HCT116 (cell line): ENCODE measurements at regions not wholly inside any gene's neighbourhood (a gene's known extent, or its start where the extent isn't known, plus 50 kb on each side); places are given as distances from the start of the nearest gene placed in this dataset.

Source experiments
- ATAC-seq: fragments of 200-7000 bp; cut with Tn5 transposase; 2 replicates; pipeline ENCODE4 v1.9.1; 2020; ENCODE audit warnings: mild to moderate bottlenecking, moderate library complexity
- BruUV-seq: library from RNA; stranded (reverse); fragments of 400-500 nt; replicated peaks from 2 replicates; lab custom pipeline; 2021; lab: Mats Ljungman, UMichigan
- CTCF ChIA-PET: fragments of 300-600 bp; sonication (Branson Sonifier 250); formaldehyde crosslinking; loops from one replicate; lab custom pipeline; 2021; ENCODE audit warnings: antibody characterized with exemption; lab: Charles Lee
- POLR2A ChIA-PET: fragments of 300-600, 350-600 bp; sonication (Branson Sonifier 250); formaldehyde crosslinking; loops from one replicate; lab custom pipeline; 2021; ENCODE audit warnings: antibody characterized with exemption; lab: Charles Lee
- RAD21 ChIA-PET, 2 experiments: fragments of 300-600 bp; sonication (Branson Sonifier 250); formaldehyde crosslinking; loops; one replicate each; lab custom pipeline; 2023; ENCODE audit warnings: low total read pairs in 2 of 2; ENCODE audit not compliant: uncharacterized antibody in 2 of 2, unreplicated experiment in 2 of 2, low non-redundant PET in 1 of 2; lab: Charles Lee
- DNase-seq: peaks from one replicate; pipeline ENCODE4 v3.0.0-alpha.2; 2010; ENCODE audit warnings: low read depth, low spot score
- H2AFZ ChIP-seq: fragments of 200-600 bp; shearing (Covaris generic), sonication (generic); 2 replicates; pipeline ENCODE4 v1.6.1; 2017; ENCODE audit warnings: low read depth, mixed run types, mixed read lengths, antibody characterized with exemption, low read length; ENCODE audit not compliant: poor library complexity, severe bottlenecking
- H3K27ac ChIP-seq: 2 replicates; pipeline ENCODE4 v1.5.1; 2012; ENCODE audit warnings: low read depth, low read length
- H3K27me3 ChIP-seq: fragments of 200-600 bp; sonication (generic); 2 replicates; pipeline ENCODE4 v1.6.1; 2016; ENCODE audit warnings: mixed run types, low read length, mixed read lengths; ENCODE audit not compliant: insufficient read depth
- H3K36me3 ChIP-seq, 2 experiments: fragments of 200-500 bp in 1 of 2; fragments of 200-600 bp in 1 of 2; sonication (Bioruptor generic) in 1 of 2; sonication (generic) in 1 of 2; 2 replicates each; pipeline versions ENCODE4 v1.5.1 to v1.6.1; 2014 to 2016; ENCODE audit warnings: low read length in 2 of 2, inconsistent platforms in 1 of 2, mixed read lengths in 1 of 2, mixed run types in 1 of 2; ENCODE audit not compliant: insufficient read depth in 2 of 2, control insufficient read depth in 1 of 2
- H3K4me1 ChIP-seq, 2 experiments: fragments of 200-600 bp in 1 of 2; sonication (generic) in 1 of 2; 2 replicates each; pipeline versions ENCODE4 v1.5.1 to v1.6.1; 2012 to 2017; ENCODE audit warnings: low read length in 2 of 2, inconsistent platforms in 1 of 2, mild to moderate bottlenecking in 1 of 2, mixed read lengths in 1 of 2, mixed run types in 1 of 2, moderate library complexity in 1 of 2; ENCODE audit not compliant: insufficient read depth in 2 of 2, control insufficient read depth in 1 of 2
- H3K4me2 ChIP-seq: fragments of 200-600 bp; sonication (generic); 2 replicates; pipeline ENCODE4 v1.6.1; 2017; ENCODE audit warnings: mixed run types, low read length, mixed read lengths
- H3K4me3 ChIP-seq, 2 experiments: fragments of 200-600 bp in 1 of 2; sonication (generic) in 1 of 2; replicated peaks in 1 of 2; 2 replicates each; pipeline ENCODE4 v1.5.1; 2011 to 2016; ENCODE audit warnings: low read length in 2 of 2, control low read depth in 1 of 2, low read depth in 1 of 2, mild to moderate bottlenecking in 1 of 2, mixed read lengths in 1 of 2, mixed run types in 1 of 2
- H3K79me2 ChIP-seq: fragments of 200-600 bp; sonication (generic); 2 replicates; pipeline ENCODE4 v1.6.1; 2017; ENCODE audit warnings: mild to moderate bottlenecking, mixed run types, low read length, moderate library complexity, mixed read lengths; ENCODE audit not compliant: insufficient read depth
- H3K9ac ChIP-seq: fragments of 200-600 bp; sonication (generic); 2 replicates; pipeline ENCODE4 v1.6.1; 2016; ENCODE audit warnings: low read length, mixed read lengths
- H3K9me2 ChIP-seq: fragments of 200-600 bp; sonication (generic), shearing (Covaris generic); 2 replicates; pipeline ENCODE4 v1.6.1; 2017; ENCODE audit warnings: mixed run types, mild to moderate bottlenecking, moderate library complexity; ENCODE audit not compliant: insufficient read depth
- H3K9me3 ChIP-seq, 2 experiments: fragments of 200-500 bp in 1 of 2; fragments of 200-600 bp in 1 of 2; sonication (Bioruptor generic) in 1 of 2; sonication (generic) in 1 of 2; 2 replicates each; pipeline ENCODE4 v1.6.1; 2014 to 2017; ENCODE audit warnings: low read length in 2 of 2, mixed read lengths in 2 of 2, inconsistent platforms in 1 of 2, low read depth in 1 of 2, mild to moderate bottlenecking in 1 of 2, mixed run types in 1 of 2, moderate library complexity in 1 of 2; ENCODE audit not compliant: control insufficient read depth in 1 of 2, insufficient read depth in 1 of 2
- H4K20me1 ChIP-seq: fragments of 200-600 bp; sonication (generic), shearing (Covaris generic); 2 replicates; pipeline ENCODE4 v1.6.1; 2017; ENCODE audit warnings: mixed run types, mild to moderate bottlenecking, moderate library complexity; ENCODE audit not compliant: insufficient read depth
- EZH2phosphoT487 ChIP-seq: fragments of 200-600 bp; IDR thresholded peaks from 2 replicates; pipeline ENCODE4 v1.6.1; 2018; ENCODE audit warnings: antibody characterized with exemption, borderline replicate concordance
- RAD21 ChIP-seq: IDR thresholded peaks from 2 replicates; pipeline ENCODE4 v1.6.1; 2012; ENCODE audit warnings: low read depth, mild to moderate bottlenecking
- SIN3A ChIP-seq: IDR thresholded peaks from 2 replicates; pipeline ENCODE4 v1.6.1; 2012; ENCODE audit warnings: low read depth
- SP1 ChIP-seq: IDR thresholded peaks from 2 replicates; pipeline ENCODE4 v1.6.1; 2012; ENCODE audit warnings: low read depth
- TCF7L2 ChIP-seq: IDR thresholded peaks from 2 replicates; pipeline ENCODE4 v1.7.0; 2011; ENCODE audit warnings: borderline replicate concordance, inconsistent platforms; ENCODE audit not compliant: insufficient read depth, insufficient read length; ENCODE audit errors: extremely low read depth
- ZFX ChIP-seq: fragments of 450-650 bp; IDR thresholded peaks from 2 replicates; pipeline ENCODE4 v1.6.1; 2017
- ZNF274 ChIP-seq: fragments of 200-500 bp; sonication (Bioruptor generic); IDR thresholded peaks from 2 replicates; pipeline ENCODE4 v1.6.1; 2014; ENCODE audit warnings: mild to moderate bottlenecking, low read depth, low read length, inconsistent platforms
- intact Hi-C: fragments of 100-400 bp; cut with micrococcal nuclease; formaldehyde crosslinking; loops from 2 replicates; pipeline ENCODE4 v1.10.0; 2022
- TF ChIP-seq, protein P1 (sequence below): IDR thresholded peaks from 2 replicates; pipeline ENCODE4 v1.6.1; 2012
- TF ChIP-seq, protein P2 (sequence below), 3 experiments: fragments of 200-600 bp in 1 of 3; sonication (generic) in 1 of 3; IDR thresholded peaks in 2 of 3; conservative IDR thresholded peaks in 1 of 3; 2 replicates each; pipeline ENCODE4 v1.5.1; 2012 to 2017; ENCODE audit warnings: low read depth in 2 of 3, low read length in 2 of 3, antibody characterized with exemption in 1 of 3, borderline replicate concordance in 1 of 3, control low read depth in 1 of 3, mild to moderate bottlenecking in 1 of 3, mixed read lengths in 1 of 3, mixed run types in 1 of 3, moderate library complexity in 1 of 3; ENCODE audit not compliant: insufficient read depth in 1 of 3

DNA sequence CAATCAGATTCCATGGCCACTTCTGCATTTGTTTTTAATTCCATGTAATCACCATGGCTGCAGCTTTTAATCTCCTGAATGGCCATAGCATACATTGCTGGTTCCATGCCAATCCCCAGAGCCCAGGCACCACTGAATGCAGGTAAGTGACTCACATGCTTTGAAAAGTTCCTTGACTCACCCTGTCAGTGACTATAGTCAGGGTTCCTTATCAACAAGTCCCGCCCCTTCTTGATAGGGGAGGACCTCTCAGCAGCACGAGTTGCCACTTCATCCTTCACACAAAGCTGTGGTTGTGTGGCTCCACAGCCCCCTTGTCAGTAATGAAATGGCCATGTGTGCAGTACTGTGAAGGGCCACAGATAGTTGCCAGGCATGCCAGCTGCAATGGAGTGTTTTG is 516.6 kb downstream of the PPARGC1A start:
- Histone ChIP-seq H3K4me1 (no peaks in the 10 kb centered on the region), H3K36me3 (no peaks in the 10 kb centered on the region), H3K79me2 (no peaks in the 10 kb centered on the region), H3K9me3 (peaks cover 2 to 25% of the 10 kb centered on the region in 2 experiments; a peak in 2 of 4 replicates), H4K20me1 (no peaks in the 10 kb centered on the region), H3K9ac (no peak overlapping the region), H3K9me2 (no peaks in the 10 kb centered on the region), H2AFZ (no peak overlapping the region), H3K4me2 (no peak overlapping the region), H3K4me3 (no peak overlapping the region), H3K27me3 (no peaks in the 10 kb centered on the region), H3K27ac (no peak overlapping the region)
- CTCF ChIA-PET, result no interaction called here
- RAD21 ChIA-PET, result no interaction called here
- TF ChIP-seq SP1, result no peak
- no peak for TF ChIP-seq TCF7L2
- TF ChIP-seq SIN3A, result no peak
- no peak for TF ChIP-seq ZFX
- TF ChIP-seq ZNF274, result no peak
- TF ChIP-seq, protein P1, sequence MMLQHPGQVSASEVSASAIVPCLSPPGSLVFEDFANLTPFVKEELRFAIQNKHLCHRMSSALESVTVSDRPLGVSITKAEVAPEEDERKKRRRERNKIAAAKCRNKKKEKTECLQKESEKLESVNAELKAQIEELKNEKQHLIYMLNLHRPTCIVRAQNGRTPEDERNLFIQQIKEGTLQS, result no peak
- TF ChIP-seq RAD21, result no peak
- TF ChIP-seq, protein P2, sequence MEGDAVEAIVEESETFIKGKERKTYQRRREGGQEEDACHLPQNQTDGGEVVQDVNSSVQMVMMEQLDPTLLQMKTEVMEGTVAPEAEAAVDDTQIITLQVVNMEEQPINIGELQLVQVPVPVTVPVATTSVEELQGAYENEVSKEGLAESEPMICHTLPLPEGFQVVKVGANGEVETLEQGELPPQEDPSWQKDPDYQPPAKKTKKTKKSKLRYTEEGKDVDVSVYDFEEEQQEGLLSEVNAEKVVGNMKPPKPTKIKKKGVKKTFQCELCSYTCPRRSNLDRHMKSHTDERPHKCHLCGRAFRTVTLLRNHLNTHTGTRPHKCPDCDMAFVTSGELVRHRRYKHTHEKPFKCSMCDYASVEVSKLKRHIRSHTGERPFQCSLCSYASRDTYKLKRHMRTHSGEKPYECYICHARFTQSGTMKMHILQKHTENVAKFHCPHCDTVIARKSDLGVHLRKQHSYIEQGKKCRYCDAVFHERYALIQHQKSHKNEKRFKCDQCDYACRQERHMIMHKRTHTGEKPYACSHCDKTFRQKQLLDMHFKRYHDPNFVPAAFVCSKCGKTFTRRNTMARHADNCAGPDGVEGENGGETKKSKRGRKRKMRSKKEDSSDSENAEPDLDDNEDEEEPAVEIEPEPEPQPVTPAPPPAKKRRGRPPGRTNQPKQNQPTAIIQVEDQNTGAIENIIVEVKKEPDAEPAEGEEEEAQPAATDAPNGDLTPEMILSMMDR (IDR thresholded peaks at IDR 0.05 in 2 of 3, conservative IDR thresholded peaks at IDR 0.05 in 1 of 3; ENCODE audit: borderline replicate concordance in 1 of 3, insufficient read depth in 1 of 3, low read depth in 2 of 3, low read length in 2 of 3), result no peak
- TF ChIP-seq EZH2phosphoT487, result no peak
- DNase-seq (no peak), ATAC-seq (no peak)
- POLR2A ChIA-PET, result no interaction called here
- BruUV-seq, result no TSS peak
- intact Hi-C loops, result no loop called here
